IMR-90 (cell line): ENCODE measurements at regions not wholly inside any gene's neighbourhood (a gene's known extent, or its start where the extent isn't known, plus 50 kb on each side); places are given as distances from the start of the nearest gene placed in this dataset.

ENCODE experiments used
- ATAC-seq: fragments of 200-7000 bp; cut with Tn5 transposase; 2 replicates; pipeline ENCODE4 v1.9.1; 2020; ENCODE audit warnings: low read depth, mild to moderate bottlenecking, moderate library complexity
- BruUV-seq: library from RNA; stranded (reverse); fragments of 400-500 nt; replicated peaks from 2 replicates; lab custom pipeline; 2021; lab: Mats Ljungman, UMichigan
- CTCF ChIA-PET: fragments of 300-600 bp; formaldehyde crosslinking; extraction: SDS; loops from one replicate; lab custom pipeline; 2021; ENCODE audit warnings: antibody characterized with exemption; lab: Yijun Ruan, JAX
- POLR2A ChIA-PET: fragments of 300-600 bp; sonication (Branson Sonifier 250); formaldehyde crosslinking; loops from one replicate; lab custom pipeline; 2022; ENCODE audit warnings: antibody characterized with exemption; ENCODE audit not compliant: unreplicated experiment; lab: Charles Lee
- DNase-seq: peaks from one replicate; pipeline ENCODE4 v3.0.0; 2013
- H2AFZ ChIP-seq: replicated peaks from 2 replicates; pipeline ENCODE3; 2013; ENCODE audit warnings: low read length, mild to moderate bottlenecking; ENCODE audit not compliant: poor library complexity
- H2AK5ac ChIP-seq: 2 replicates; pipeline ENCODE4 v1.6.1; 2013; ENCODE audit warnings: low read depth, low read length, inconsistent platforms
- H2AK9ac ChIP-seq: replicated peaks from 2 replicates; pipeline ENCODE3; 2013; ENCODE audit warnings: mild to moderate bottlenecking, low read depth, low read length, moderate library complexity; ENCODE audit not compliant: poor library complexity
- H2BK120ac ChIP-seq: 2 replicates; pipeline ENCODE4 v1.6.1; 2013; ENCODE audit warnings: low read depth, low read length, inconsistent platforms
- H2BK15ac ChIP-seq: 3 replicates; pipeline ENCODE4 v1.6.1; 2013; ENCODE audit warnings: low read depth, low read length, inconsistent platforms
- H2BK20ac ChIP-seq: 2 replicates; pipeline ENCODE4 v1.6.1; 2013; ENCODE audit warnings: low read depth, mild to moderate bottlenecking, inconsistent platforms, low read length, moderate library complexity
- H2BK5ac ChIP-seq: 2 replicates; pipeline ENCODE4 v1.6.1; 2013; ENCODE audit warnings: mild to moderate bottlenecking, low read depth, low read length, inconsistent platforms; ENCODE audit not compliant: poor library complexity, severe bottlenecking
- H3K14ac ChIP-seq: replicated peaks from 2 replicates; pipeline ENCODE4 v1.6.1; 2013; ENCODE audit warnings: low read depth, low read length, inconsistent platforms
- H3K18ac ChIP-seq: 2 replicates; pipeline ENCODE4 v1.6.1; 2013; ENCODE audit warnings: low read depth, low read length, control low read depth
- H3K23ac ChIP-seq: 2 replicates; pipeline ENCODE4 v1.6.1; 2013; ENCODE audit warnings: low read depth, low read length, inconsistent platforms
- H3K27ac ChIP-seq: 2 replicates; pipeline ENCODE4 v1.5.1; 2013; ENCODE audit warnings: mild to moderate bottlenecking, control low read depth, low read length; ENCODE audit not compliant: insufficient read depth
- H3K27me3 ChIP-seq: 2 replicates; pipeline ENCODE4 v1.6.1; 2013; ENCODE audit warnings: low read length; ENCODE audit not compliant: control insufficient read depth, insufficient read depth
- H3K36me3 ChIP-seq: 2 replicates; pipeline ENCODE4 v1.6.1; 2013; ENCODE audit warnings: low read length, mixed read lengths; ENCODE audit not compliant: control insufficient read depth, insufficient read depth
- H3K4ac ChIP-seq: 2 replicates; pipeline ENCODE4 v1.6.1; 2013; ENCODE audit warnings: low read depth, low read length, inconsistent platforms
- H3K4me1 ChIP-seq: 2 replicates; pipeline ENCODE4 v1.6.1; 2013; ENCODE audit warnings: low read length, mixed read lengths; ENCODE audit not compliant: control insufficient read depth, insufficient read depth
- H3K4me2 ChIP-seq: 2 replicates; pipeline ENCODE4 v1.6.1; 2013; ENCODE audit warnings: low read depth, mild to moderate bottlenecking, control low read depth, low read length, moderate library complexity
- H3K4me3 ChIP-seq: 2 replicates; pipeline ENCODE4 v1.5.1; 2013; ENCODE audit warnings: low read depth, mild to moderate bottlenecking, control low read depth, low read length, moderate library complexity; ENCODE audit not compliant: insufficient read depth
- H3K56ac ChIP-seq: 2 replicates; pipeline ENCODE4 v1.6.1; 2013; ENCODE audit warnings: low read length, inconsistent platforms; ENCODE audit not compliant: insufficient read depth; ENCODE audit errors: extremely low read depth
- H3K79me1 ChIP-seq, 2 experiments: 2 replicates each; pipeline ENCODE4 v1.6.1; 2013; ENCODE audit warnings: low read length in 2 of 2, inconsistent platforms in 1 of 2, low read depth in 1 of 2
- H3K9ac ChIP-seq: 2 replicates; pipeline ENCODE4 v1.6.1; 2013; ENCODE audit warnings: low read depth, low read length, control low read depth
- H3K9me1 ChIP-seq: 2 replicates; pipeline ENCODE4 v1.6.1; 2013; ENCODE audit warnings: low read length, inconsistent platforms; ENCODE audit not compliant: insufficient read depth
- H3K9me3 ChIP-seq: 2 replicates; pipeline ENCODE4 v1.6.1; 2013; ENCODE audit warnings: low read length; ENCODE audit not compliant: control insufficient read depth, insufficient read depth
- H4K20me1 ChIP-seq: 2 replicates; pipeline ENCODE4 v1.6.1; 2013; ENCODE audit warnings: low read length, inconsistent platforms; ENCODE audit not compliant: insufficient read depth
- H4K5ac ChIP-seq: 2 replicates; pipeline ENCODE4 v1.6.1; 2013; ENCODE audit warnings: mild to moderate bottlenecking, low read depth, low read length, control low read depth
- H4K8ac ChIP-seq, 2 experiments: 2 replicates each; pipeline ENCODE4 v1.6.1; 2013; ENCODE audit warnings: low read depth in 2 of 2, low read length in 2 of 2, control low read depth in 1 of 2, inconsistent platforms in 1 of 2
- H4K91ac ChIP-seq: 2 replicates; pipeline ENCODE4 v1.6.1; 2013; ENCODE audit warnings: low read depth, low read length, inconsistent platforms; ENCODE audit not compliant: insufficient read depth
- CTCF ChIP-seq: conservative IDR thresholded peaks from 2 replicates; pipeline ENCODE4 v1.5.1; 2012; ENCODE audit warnings: mild to moderate bottlenecking, low read depth, low read length, improper control_type of control experiment
- MAZ ChIP-seq: IDR thresholded peaks from 2 replicates; pipeline ENCODE4 v1.6.1; 2012; ENCODE audit warnings: low read depth, mild to moderate bottlenecking, low read length, improper control_type of control experiment, moderate library complexity, borderline replicate concordance
- POLR2A ChIP-seq: IDR thresholded peaks from 2 replicates; pipeline ENCODE4 v1.6.1; 2012; ENCODE audit warnings: mild to moderate bottlenecking, low read depth, low read length
- RCOR1 ChIP-seq: IDR thresholded peaks from 2 replicates; pipeline ENCODE4 v1.6.1; 2012; ENCODE audit warnings: mild to moderate bottlenecking, low read length, improper control_type of control experiment; ENCODE audit not compliant: insufficient replicate concordance
- WGBS, 2 experiments: methylation state at CpG; one replicate each; pipeline versions ENCODE4 v1.1.5 to v1.1.7; 2013; ENCODE audit warnings: missing lambda C conversion rate in 2 of 2; ENCODE audit not compliant: insufficient read length in 1 of 2; ENCODE audit errors: extremely low coverage in 2 of 2; 5-methylcytosine and 5-hydroxymethylcytosine counted together
- dilution Hi-C: fragments of 300-500 bp; cut with HindIII; formaldehyde crosslinking; loops from one replicate; pipeline ENCODE4 v1.14.3; 2018; ENCODE audit warnings: low sequenced_read_pairs; ENCODE audit not compliant: unreplicated experiment
- in situ Hi-C: fragments of 300-500 bp; cut with MboI; formaldehyde crosslinking; loops from 3 replicates; pipeline ENCODE4 v1.14.3; 2019; ENCODE audit warnings: low sequenced_read_pairs, inconsistent platforms, mixed read lengths
- intact Hi-C: fragments of 100-400 bp; cut with micrococcal nuclease; formaldehyde crosslinking; loops from 2 replicates; pipeline ENCODE4 v1.10.0; 2022

GRCh38 chr9:1515557-1515956, 465.4 kb downstream of the DMRT2 start:
- Histone ChIP-seq H3K79me1 (no peaks in the 10 kb centered on the region), H4K20me1 (no peaks in the 10 kb centered on the region), H2BK20ac (no peak overlapping the region), H3K27ac (no peak overlapping the region), H4K5ac (no peak overlapping the region), H4K91ac (no peak overlapping the region), H3K27me3 (no peaks in the 10 kb centered on the region), H3K18ac (no peak overlapping the region), H3K9me3 (peaks cover 13% of the 10 kb centered on the region), H3K4ac (no peak overlapping the region), H3K9ac (no peak overlapping the region), H2BK120ac (no peak overlapping the region), H3K23ac (no peak overlapping the region), H3K4me2 (no peak overlapping the region), H3K4me3 (no peak overlapping the region), H3K9me1 (no peaks in the 10 kb centered on the region), H3K4me1 (no peaks in the 10 kb centered on the region), H2AK9ac (no peak overlapping the region), H4K8ac (no peak overlapping the region), H2BK5ac (no peak overlapping the region), H2AFZ (no peak overlapping the region), H3K56ac (no peak overlapping the region), H3K36me3 (no peaks in the 10 kb centered on the region), H2BK15ac (no peak overlapping the region), H3K14ac (no peak overlapping the region), H2AK5ac (no peak overlapping the region)
- 100% methylated on average over 2 of the region's 3 CpGs; no CpG with 5 or more reads in 1 of the 2 experiments for WGBS, 2 experiments
- no peak for DNase-seq
- no peak for ATAC-seq
- intact Hi-C loops (no loop called here), in situ Hi-C loops (no loop called here), dilution Hi-C loops (no loop called here)
- CTCF ChIA-PET, result no interaction called here
- TF ChIP-seq RCOR1 (no peak), MAZ (no peak), POLR2A (no peak), CTCF (no peak)
- BruUV-seq, result no TSS peak
- POLR2A ChIA-PET, result no interaction called here
